Peyer's patch (tissue), 4 donors: ENCODE measurements at regions not wholly inside any gene's neighbourhood (a gene's known extent, or its start where the extent isn't known, plus 50 kb on each side); places are given as distances from the start of the nearest gene placed in this dataset.

Experiments used
- DNase-seq, 3 donors: peaks; one replicate each; pipeline ENCODE4 v3.0.0-alpha.2; 2017 to 2019
- H3K27ac ChIP-seq, 4 donors: fragments of 200-600 bp; sonication (generic); one replicate each; pipeline ENCODE4 v1.5.1; 2016 to 2019
- H3K27me3 ChIP-seq, 2 donors: fragments of 200-600 bp; sonication (generic); one replicate each; pipeline ENCODE4 v1.5.1; 2019
- H3K36me3 ChIP-seq, 3 donors: fragments of 200-600 bp; sonication (generic); one replicate each; pipeline ENCODE4 v1.5.1; 2016 to 2019
- H3K4me1 ChIP-seq, 4 donors: fragments of 200-600 bp; sonication (generic); one replicate each; pipeline ENCODE4 v1.5.1; 2016 to 2019
- H3K4me3 ChIP-seq, 4 donors: fragments of 200-600 bp; sonication (generic); 1 replicate in 3 of 4; 2 replicates in 1 of 4; pipeline ENCODE4 v1.5.1; 2016 to 2019; ENCODE audit warnings: mild to moderate bottlenecking in 1 of 4
- H3K9me3 ChIP-seq, 4 donors: fragments of 200-600 bp; sonication (generic); one replicate each; pipeline ENCODE4 v1.5.1; 2016 to 2019; ENCODE audit warnings: mild to moderate bottlenecking in 1 of 4
- CTCF ChIP-seq, 6 experiments: fragments of 450-650 bp in 4 of 6; fragments of 200-600 bp in 2 of 6; sonication (generic) in 1 of 6; IDR thresholded peaks; one replicate each; pipeline ENCODE4 v1.5.1; 2017 to 2019; ENCODE audit warnings: antibody characterized with exemption in 6 of 6, mild to moderate bottlenecking in 3 of 6, moderate library complexity in 1 of 6
- POLR2A ChIP-seq, 2 donors: fragments of 450-650 bp; IDR thresholded peaks; one replicate each; pipeline ENCODE4 v1.5.1; 2017; ENCODE audit warnings: antibody characterized with exemption in 2 of 2, mild to moderate bottlenecking in 2 of 2, moderate library complexity in 2 of 2

GRCh38 chr9:93830012-93830596 lies 125.1 kb downstream of the BARX1 start:
- no peaks in the 10 kb centered on the region for H3K9me3 ChIP-seq
- H3K27me3 ChIP-seq: no peaks in the 10 kb centered on the region
- DNase-seq: no peak
- H3K36me3 ChIP-seq: no peaks in the 10 kb centered on the region
- peaks cover 0 to 3% (median 0%) of the 10 kb centered on the region in 4 donors for H3K4me1 ChIP-seq
- H3K27ac ChIP-seq: no peak overlapping the region
- H3K4me3 ChIP-seq: no peak overlapping the region
- TF ChIP-seq POLR2A (IDR thresholded peaks at IDR 0.05) (no peak), CTCF (IDR thresholded peaks at IDR 0.05) (no peak)

GRCh38 chr9:93829271-93830011 lies 125.7 kb downstream of the BARX1 start:
- no peaks in the 10 kb centered on the region for H3K36me3 ChIP-seq
- DNase-seq: peak in 1 of 3 donors; percentile 21
- H3K27me3 ChIP-seq: no peaks in the 10 kb centered on the region
- H3K9me3 ChIP-seq: no peaks in the 10 kb centered on the region
- TF ChIP-seq CTCF (IDR thresholded peaks at IDR 0.05) (no peak), POLR2A (IDR thresholded peaks at IDR 0.05) (no peak)
- no peak overlapping the region for H3K4me3 ChIP-seq
- H3K27ac ChIP-seq: no peak overlapping the region
- peaks cover 0 to 3% (median 0%) of the 10 kb centered on the region in 4 donors for H3K4me1 ChIP-seq

GRCh38 chr9:93828331-93829097 lies 126.6 kb downstream of the BARX1 start:
- TF ChIP-seq CTCF (IDR thresholded peaks at IDR 0.05): no peak
- no peak for TF ChIP-seq POLR2A (IDR thresholded peaks at IDR 0.05)
- Histone ChIP-seq H3K4me1 (peaks cover 0 to 3% (median 0%) of the 10 kb centered on the region in 4 donors), H3K27me3 (no peaks in the 10 kb centered on the region), H3K36me3 (no peaks in the 10 kb centered on the region), H3K27ac (no peak overlapping the region), H3K4me3 (no peak overlapping the region), H3K9me3 (no peaks in the 10 kb centered on the region)
- DNase-seq: no peak

- Histone ChIP-seq H3K36me3 (no peaks in the 10 kb centered on the region), H3K4me1 (peaks cover 0 to 3% (median 0%) of the 10 kb centered on the region in 4 donors), H3K27ac (no peak overlapping the region), H3K9me3 (no peaks in the 10 kb centered on the region), H3K27me3 (no peaks in the 10 kb centered on the region), H3K4me3 (peak overlapping the region in 2 of 4 donors; percentile 22 to 33)
- DNase-seq: peak in 1 of 3 donors; percentile 56
- TF ChIP-seq POLR2A (IDR thresholded peaks at IDR 0.05): no peak
- TF ChIP-seq CTCF (IDR thresholded peaks at IDR 0.05): peak in 4 of 6 experiments; percentile 54 to 59 (median 56)
Measured at GRCh38 chr9:93827545-93828330, 127.4 kb downstream of the BARX1 start.

- Histone ChIP-seq H3K4me3 (no peak overlapping the region), H3K4me1 (peaks cover 0 to 3% (median 0%) of the 10 kb centered on the region in 4 donors), H3K36me3 (no peaks in the 10 kb centered on the region), H3K27me3 (no peaks in the 10 kb centered on the region), H3K27ac (no peak overlapping the region), H3K9me3 (no peaks in the 10 kb centered on the region)
- no peak for TF ChIP-seq POLR2A (IDR thresholded peaks at IDR 0.05)
- TF ChIP-seq CTCF (IDR thresholded peaks at IDR 0.05): no peak
- no peak for DNase-seq
Measured at GRCh38 chr9:93826905-93827544, 128.1 kb downstream of the BARX1 start.
